OCI-LY3 (cell line): ENCODE measurements at regions not wholly inside any gene's neighbourhood (a gene's known extent, or its start where the extent isn't known, plus 50 kb on each side); places are given as distances from the start of the nearest gene placed in this dataset.

Source experiments
- H2AFZ ChIP-seq: fragments of 200-600, 300-600 bp; shearing (Covaris generic); 2 replicates; pipeline ENCODE4 v1.6.0; 2014; ENCODE audit warnings: antibody characterized with exemption, low read depth, low read length
- H3K27ac ChIP-seq: fragments of 200-600, 300-600 bp; sonication (generic); 2 replicates; pipeline ENCODE4 v1.5.1; 2014; ENCODE audit warnings: mild to moderate bottlenecking, low read length, moderate library complexity, mixed read lengths
- H3K27me3 ChIP-seq: fragments of 200-600, 300-600 bp; sonication (generic); 2 replicates; pipeline ENCODE4 v1.6.1; 2014; ENCODE audit warnings: low read depth, low read length, mixed read lengths
- H3K36me3 ChIP-seq: fragments of 200-600, 300-600 bp; sonication (generic); replicated peaks from 2 replicates; pipeline ENCODE3; 2014; ENCODE audit warnings: low read depth, low read length, mixed read lengths
- H3K4me1 ChIP-seq: fragments of 300-600, 200-600 bp; sonication (generic); 2 replicates; pipeline ENCODE4 v1.6.1; 2014; ENCODE audit warnings: low read length, mixed read lengths
- H3K4me2 ChIP-seq: fragments of 200-600, 300-600 bp; sonication (generic); 2 replicates; pipeline ENCODE4 v1.6.1; 2014; ENCODE audit warnings: low read length, mixed read lengths
- H3K4me3 ChIP-seq: fragments of 300-600, 200-600 bp; sonication (generic); 2 replicates; pipeline ENCODE4 v1.5.1; 2014; ENCODE audit warnings: antibody characterized with exemption, mild to moderate bottlenecking, low read length, moderate library complexity
- H3K79me2 ChIP-seq: fragments of 300-600, 200-600 bp; shearing (Covaris generic); 2 replicates; pipeline ENCODE4 v1.6.1; 2014; ENCODE audit warnings: mild to moderate bottlenecking, low read length, mixed read lengths
- H3K9ac ChIP-seq: fragments of 300-600, 200-600 bp; shearing (Covaris generic); 2 replicates; pipeline ENCODE4 v1.6.0; 2014; ENCODE audit warnings: mild to moderate bottlenecking, low read length, moderate library complexity
- H3K9me3 ChIP-seq: fragments of 200-600, 300-600 bp; shearing (Covaris generic); 2 replicates; pipeline ENCODE4 v1.6.1; 2014; ENCODE audit warnings: low read length, mixed read lengths; ENCODE audit not compliant: insufficient read depth
- H4K20me1 ChIP-seq: fragments of 200-600, 300-600 bp; sonication (generic); 2 replicates; pipeline ENCODE4 v1.6.1; 2016; ENCODE audit warnings: low read length, mixed read lengths; ENCODE audit not compliant: insufficient read depth
- CTCF ChIP-seq: fragments of 200-600, 300-600 bp; sonication (generic); IDR thresholded peaks from 2 replicates; pipeline ENCODE4 v1.5.1; 2014; ENCODE audit warnings: antibody characterized with exemption, low read length, low read depth
- EZH2phosphoT487 ChIP-seq: fragments of 200-600 bp; shearing (Covaris generic); IDR thresholded peaks from 2 replicates; pipeline ENCODE4 v1.6.1; 2018; ENCODE audit warnings: antibody characterized with exemption, mixed run types, low read depth

GRCh38 chr19:28567834-28568233 lies 645.1 kb downstream of the UQCRFS1 start:
- Histone ChIP-seq H3K4me2 (no peak overlapping the region), H3K79me2 (no peaks in the 10 kb centered on the region)

GRCh38 chr19:28563964-28564921 lies 648.7 kb downstream of the UQCRFS1 start:
- H3K4me1 ChIP-seq: no peaks in the 10 kb centered on the region
- H3K27me3 ChIP-seq: no peaks in the 10 kb centered on the region
- no peaks in the 10 kb centered on the region for H4K20me1 ChIP-seq
- H3K4me3 ChIP-seq: no peak overlapping the region
- no peaks in the 10 kb centered on the region for H3K79me2 ChIP-seq
- H3K4me2 ChIP-seq: no peak overlapping the region
- H3K9ac ChIP-seq: no peak overlapping the region
- TF ChIP-seq EZH2phosphoT487: no peak
- TF ChIP-seq CTCF: no peak
- no peak overlapping the region for H3K27ac ChIP-seq
- H3K9me3 ChIP-seq: no peaks in the 10 kb centered on the region
- H3K36me3 ChIP-seq: no peaks in the 10 kb centered on the region
- H2AFZ ChIP-seq: no peak overlapping the region

More at GRCh38 chr19:28567834-28568233, 645.1 kb downstream of the UQCRFS1 start:
- H4K20me1 ChIP-seq: no peaks in the 10 kb centered on the region
- H3K36me3 ChIP-seq: no peaks in the 10 kb centered on the region
- H3K9ac ChIP-seq: no peak overlapping the region
- no peaks in the 10 kb centered on the region for H3K9me3 ChIP-seq
- H3K27me3 ChIP-seq: no peaks in the 10 kb centered on the region
- no peak overlapping the region for H3K4me3 ChIP-seq
- no peak overlapping the region for H2AFZ ChIP-seq
- H3K4me1 ChIP-seq: no peaks in the 10 kb centered on the region
- TF ChIP-seq EZH2phosphoT487: no peak
- TF ChIP-seq CTCF: no peak
- no peak overlapping the region for H3K27ac ChIP-seq

- TF ChIP-seq EZH2phosphoT487 (no peak), CTCF (no peak)
Observed at GRCh38 chr19:28560786-28561185, 652.2 kb downstream of the UQCRFS1 start.

GRCh38 chr19:28558783-28559182 lies 654.2 kb downstream of the UQCRFS1 start:
- Histone ChIP-seq H3K27ac (no peak overlapping the region), H3K27me3 (no peaks in the 10 kb centered on the region), H3K4me2 (no peak overlapping the region), H3K9me3 (no peaks in the 10 kb centered on the region), H3K4me3 (no peak overlapping the region), H3K9ac (no peak overlapping the region), H3K36me3 (no peaks in the 10 kb centered on the region), H2AFZ (no peak overlapping the region), H3K79me2 (no peaks in the 10 kb centered on the region), H3K4me1 (no peaks in the 10 kb centered on the region), H4K20me1 (no peaks in the 10 kb centered on the region)
- TF ChIP-seq CTCF: no peak
- TF ChIP-seq EZH2phosphoT487: no peak

More at GRCh38 chr19:28560786-28561185, 652.2 kb downstream of the UQCRFS1 start:
- H3K4me2 ChIP-seq: no peak overlapping the region
- no peaks in the 10 kb centered on the region for H3K9me3 ChIP-seq
- H3K79me2 ChIP-seq: no peaks in the 10 kb centered on the region
- H4K20me1 ChIP-seq: no peaks in the 10 kb centered on the region
- H2AFZ ChIP-seq: no peak overlapping the region
- H3K9ac ChIP-seq: no peak overlapping the region
- no peaks in the 10 kb centered on the region for H3K27me3 ChIP-seq
- H3K27ac ChIP-seq: no peak overlapping the region
- no peaks in the 10 kb centered on the region for H3K4me1 ChIP-seq
- H3K36me3 ChIP-seq: no peaks in the 10 kb centered on the region
- H3K4me3 ChIP-seq: no peak overlapping the region
